ENCODE measurements at regions not wholly inside any gene's neighbourhood (a gene's known extent, or its start where the extent isn't known, plus 50 kb on each side); places are given as distances from the start of the nearest gene placed in this dataset.

- no peak overlapping the region for H3K27ac ChIP-seq
- TF ChIP-seq ZFX (IDR thresholded peaks at IDR 0.05; ENCODE audit: borderline replicate concordance) (no peak), CTCF (IDR thresholded peaks at IDR 0.05) (no peak)
Measured at GRCh38 chr1:55552636-55553035, 337.5 kb upstream of the USP24 start.

GRCh38 chr1:55547405-55547804 lies 332.2 kb upstream of the USP24 start:
- H3K27ac ChIP-seq, result no peak overlapping the region
- no peak for TF ChIP-seq CTCF (IDR thresholded peaks at IDR 0.05)
- no peak for TF ChIP-seq ZFX (IDR thresholded peaks at IDR 0.05; ENCODE audit: borderline replicate concordance)

- H3K27ac ChIP-seq, result no peak overlapping the region
- no peak for TF ChIP-seq ZFX (IDR thresholded peaks at IDR 0.05; ENCODE audit: borderline replicate concordance)
- no peak for TF ChIP-seq CTCF (IDR thresholded peaks at IDR 0.05)
Measured at GRCh38 chr1:55546553-55546952, 331.4 kb upstream of the USP24 start.

- TF ChIP-seq ZFX (IDR thresholded peaks at IDR 0.05; ENCODE audit: borderline replicate concordance) (no peak), CTCF (IDR thresholded peaks at IDR 0.05) (no peak)
Measured at GRCh38 chr1:55544826-55545225, 329.7 kb upstream of the USP24 start.

GRCh38 chr1:55542901-55543504 lies 327.8 kb upstream of the USP24 start:
- TF ChIP-seq ZFX (IDR thresholded peaks at IDR 0.05; ENCODE audit: borderline replicate concordance), result no peak
- H3K27ac ChIP-seq, result no peak overlapping the region

More at GRCh38 chr1:55544826-55545225, 329.7 kb upstream of the USP24 start:
- no peak overlapping the region for H3K27ac ChIP-seq

- H3K27ac ChIP-seq, result no peak overlapping the region
- TF ChIP-seq ZFX (IDR thresholded peaks at IDR 0.05; ENCODE audit: borderline replicate concordance), result no peak
- no peak for TF ChIP-seq CTCF (IDR thresholded peaks at IDR 0.05)
Measured at GRCh38 chr1:55541296-55541695, 326.1 kb upstream of the USP24 start.

GRCh38 chr1:55539652-55540512 lies 324.7 kb upstream of the USP24 start:
- no peak for TF ChIP-seq ZFX (IDR thresholded peaks at IDR 0.05; ENCODE audit: borderline replicate concordance)
- no peak overlapping the region for H3K27ac ChIP-seq

GRCh38 chr1:55538428-55538827 lies 323.3 kb upstream of the USP24 start:
- no peak overlapping the region for H3K27ac ChIP-seq
- TF ChIP-seq CTCF (IDR thresholded peaks at IDR 0.05) (no peak), ZFX (IDR thresholded peaks at IDR 0.05; ENCODE audit: borderline replicate concordance) (no peak)

All from 22Rv1 (cell line).